ENCODE measurements at regions not wholly inside any gene's neighbourhood (a gene's known extent, or its start where the extent isn't known, plus 50 kb on each side); places are given as distances from the start of the nearest gene placed in this dataset.

DNA sequence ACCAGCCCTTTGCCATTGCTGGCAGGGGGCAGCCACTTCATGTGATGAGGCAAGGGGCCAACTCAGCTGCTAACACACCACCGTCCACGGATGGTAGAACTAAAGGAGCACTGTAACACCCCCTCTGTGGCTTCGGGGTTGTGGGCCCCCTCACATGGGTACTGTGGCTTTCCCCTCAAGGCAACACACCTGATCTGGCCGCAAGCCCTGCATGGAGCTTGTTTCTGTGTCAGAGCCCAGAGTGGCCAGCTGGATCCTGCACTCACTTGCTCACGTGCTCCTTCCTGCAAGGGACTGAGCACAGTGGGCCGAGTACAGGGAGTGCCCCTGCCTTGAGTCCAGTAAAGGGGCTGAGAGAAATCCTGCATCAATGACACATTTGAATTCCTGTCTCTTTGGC lies 507.4 kb upstream of the SMC2 start (continued):
- no peak for TF ChIP-seq SAP30 (IDR thresholded peaks at IDR 0.05; ENCODE audit: insufficient read depth, insufficient replicate concordance, low read length)
- TF ChIP-seq POLR2A (IDR thresholded peaks at IDR 0.05; ENCODE audit: control extremely low read depth in 1 of 2, low read depth in 2 of 2, low read length in 2 of 2) = no peak
- no peak for TF ChIP-seq YY1 (IDR thresholded peaks at IDR 0.05; ENCODE audit: low read depth, low read length)
